ENCODE measurements at regions not wholly inside any gene's neighbourhood (a gene's known extent, or its start where the extent isn't known, plus 50 kb on each side); places are given as distances from the start of the nearest gene placed in this dataset.

DNA sequence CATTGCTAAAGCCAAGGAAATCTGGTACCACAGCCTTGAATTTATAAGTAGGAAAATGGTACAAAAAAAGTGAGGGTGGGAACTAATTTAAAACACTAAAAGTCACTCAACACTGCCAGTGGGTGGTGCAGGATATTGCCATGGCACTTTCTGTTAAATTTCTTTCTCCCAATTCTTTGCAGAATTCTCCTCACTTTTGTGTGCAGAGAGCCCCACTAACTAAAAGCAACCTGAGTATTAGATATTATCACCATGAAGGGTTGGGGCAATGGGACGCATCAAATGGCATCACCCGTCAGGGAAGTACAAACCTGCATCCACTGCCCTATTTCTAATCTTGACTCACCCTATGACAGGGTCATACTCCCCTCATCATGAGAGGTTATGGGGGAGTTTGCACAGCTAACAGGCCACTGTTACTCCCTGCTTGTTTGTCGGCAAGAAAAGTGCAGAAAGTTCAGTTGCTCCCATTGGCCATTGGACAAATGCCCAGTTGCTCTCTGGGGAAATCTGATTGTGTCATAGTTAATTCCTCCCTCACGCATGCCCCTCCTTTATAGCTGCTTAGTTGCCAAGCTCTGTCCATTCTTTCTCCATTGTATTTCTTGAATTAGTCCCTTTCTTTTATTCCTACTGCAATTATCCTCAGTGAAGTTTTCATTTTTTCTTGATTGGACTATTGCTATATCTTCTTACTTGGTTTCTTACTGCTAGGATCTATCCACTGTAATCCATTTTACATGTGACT is 93.8 kb upstream of the BLID start:
- in situ Hi-C loops (cut with HindIII; ENCODE audit: low sequenced_read_pairs): no loop called here

DNA sequence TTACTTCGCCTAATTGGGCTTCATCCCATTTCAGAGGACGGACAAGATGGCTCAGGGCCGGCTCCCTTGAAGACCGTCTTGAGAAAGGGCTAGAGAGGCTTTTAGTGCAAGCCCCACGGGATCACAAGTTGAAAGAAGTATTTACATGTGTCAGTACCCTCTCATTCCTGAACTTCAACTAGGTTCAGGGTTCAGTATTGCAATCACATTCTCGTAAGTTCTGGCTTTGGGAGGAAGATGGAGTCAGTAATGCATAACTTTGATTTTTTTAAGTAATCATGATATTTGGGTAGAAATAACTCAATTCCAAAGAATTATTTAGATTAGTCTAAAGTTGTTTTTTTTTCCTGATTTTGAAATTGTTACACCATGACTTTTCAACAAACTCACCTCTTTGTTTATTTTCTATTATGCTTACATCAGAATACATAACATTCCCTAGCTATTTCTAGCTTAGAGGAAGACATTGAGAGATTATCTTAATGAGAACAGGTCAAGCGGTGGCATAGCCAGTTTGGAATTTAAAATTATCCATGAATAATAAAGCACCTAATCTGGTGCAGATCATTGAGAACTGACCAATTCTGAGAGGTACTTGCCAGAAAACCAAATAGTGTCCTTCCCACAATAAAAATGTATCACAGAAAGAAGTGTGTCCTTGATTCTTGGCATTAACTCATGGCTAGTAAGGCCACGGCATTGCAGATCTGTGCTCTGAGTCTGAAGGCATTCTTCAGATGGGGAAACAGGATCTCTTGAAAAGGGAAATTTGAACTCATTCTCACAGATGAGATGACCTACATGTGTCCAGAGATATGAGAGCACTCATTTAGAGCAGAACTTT is 92.1 kb upstream of the BLID start:
- in situ Hi-C loops (cut with HindIII; ENCODE audit: low sequenced_read_pairs): no loop called here

DNA sequence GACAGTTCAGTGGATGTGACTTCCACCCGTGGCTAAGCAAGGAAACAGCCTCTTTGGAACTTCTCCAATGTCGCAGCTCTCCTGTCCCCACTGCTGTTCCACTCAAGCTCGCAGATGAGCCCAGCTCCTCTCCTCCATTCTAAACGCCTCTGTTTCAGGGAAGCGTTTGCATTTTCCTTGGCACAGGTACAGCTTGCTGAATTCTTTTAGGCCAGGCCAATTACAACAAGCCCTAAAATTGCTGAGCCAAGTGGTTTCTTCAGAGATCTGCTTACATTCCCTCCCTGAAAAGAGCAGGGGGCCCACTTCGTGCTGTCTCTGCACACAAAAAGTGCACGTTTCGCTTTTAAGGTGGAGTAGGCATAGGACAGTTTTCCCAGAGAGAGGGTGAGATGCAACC is 91.5 kb upstream of the BLID start:
- in situ Hi-C loops (cut with HindIII; ENCODE audit: low sequenced_read_pairs): no loop called here

DNA sequence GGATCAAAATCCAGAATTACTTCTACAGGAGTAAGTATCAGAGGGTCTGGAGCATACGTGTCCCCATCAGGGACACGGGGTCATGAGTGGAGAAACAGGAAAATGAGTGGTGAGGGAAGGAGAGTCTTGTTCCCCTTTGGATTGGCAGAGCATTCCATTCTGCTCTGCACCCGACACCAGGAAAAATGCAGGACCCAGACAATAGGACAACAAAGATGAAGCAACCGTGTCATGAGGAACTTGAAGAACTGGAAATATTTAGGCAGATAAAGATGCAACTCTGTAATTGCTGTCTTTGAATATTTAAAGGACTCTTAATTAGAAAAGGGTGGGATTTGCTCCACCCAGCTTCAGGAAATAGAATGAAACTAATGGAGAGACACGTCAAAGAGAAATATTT is 89.0 kb upstream of the BLID start:
- in situ Hi-C loops (cut with HindIII; ENCODE audit: low sequenced_read_pairs): no loop called here

DNA sequence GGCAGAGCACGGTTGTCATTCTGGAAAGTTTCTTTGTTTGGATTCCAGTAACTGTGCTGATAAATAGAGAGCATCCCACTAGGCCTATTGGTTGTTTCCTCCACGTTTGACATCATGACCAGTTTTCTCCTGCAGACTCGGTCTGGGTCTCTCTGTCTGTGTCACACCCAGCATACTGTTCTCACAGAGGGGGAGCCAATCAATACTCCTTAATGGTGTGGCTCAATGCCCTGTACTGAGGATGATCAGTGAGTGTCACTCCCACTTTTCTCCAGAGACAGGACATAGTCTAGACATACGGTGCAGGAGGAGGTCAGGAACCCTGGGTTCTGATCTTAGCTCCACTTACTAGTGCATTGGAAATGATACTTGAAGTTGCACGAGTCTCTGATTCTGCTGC is 88.2 kb upstream of the BLID start:
- in situ Hi-C loops (cut with HindIII; ENCODE audit: low sequenced_read_pairs): no loop called here

DNA sequence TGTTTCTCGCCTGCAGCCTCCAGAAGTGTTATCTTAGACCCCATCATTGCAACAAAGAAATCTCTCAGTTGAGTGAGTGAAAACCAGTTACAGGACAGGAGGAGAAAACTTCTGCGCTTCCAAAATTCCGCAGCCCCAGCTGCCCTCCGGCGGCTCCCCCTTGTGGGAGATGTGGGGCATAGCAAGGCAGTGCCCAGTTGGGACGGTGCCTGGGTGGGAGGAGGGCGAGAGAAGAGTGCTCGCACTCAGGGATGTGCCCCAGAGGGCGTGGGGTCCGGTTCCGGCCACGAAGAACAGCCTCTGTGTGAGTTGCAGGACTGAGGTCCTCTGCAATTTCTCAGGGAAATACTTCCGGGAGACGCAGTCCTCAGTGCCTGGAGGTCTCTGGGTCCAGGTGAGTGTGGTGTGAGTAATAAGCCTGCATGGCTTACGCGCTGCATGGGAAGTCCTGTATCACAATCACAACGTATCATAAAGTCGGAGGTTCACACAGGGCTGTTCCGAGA is 87.0 kb upstream of the BLID start:
- in situ Hi-C loops (cut with HindIII; ENCODE audit: low sequenced_read_pairs): no loop called here

DNA sequence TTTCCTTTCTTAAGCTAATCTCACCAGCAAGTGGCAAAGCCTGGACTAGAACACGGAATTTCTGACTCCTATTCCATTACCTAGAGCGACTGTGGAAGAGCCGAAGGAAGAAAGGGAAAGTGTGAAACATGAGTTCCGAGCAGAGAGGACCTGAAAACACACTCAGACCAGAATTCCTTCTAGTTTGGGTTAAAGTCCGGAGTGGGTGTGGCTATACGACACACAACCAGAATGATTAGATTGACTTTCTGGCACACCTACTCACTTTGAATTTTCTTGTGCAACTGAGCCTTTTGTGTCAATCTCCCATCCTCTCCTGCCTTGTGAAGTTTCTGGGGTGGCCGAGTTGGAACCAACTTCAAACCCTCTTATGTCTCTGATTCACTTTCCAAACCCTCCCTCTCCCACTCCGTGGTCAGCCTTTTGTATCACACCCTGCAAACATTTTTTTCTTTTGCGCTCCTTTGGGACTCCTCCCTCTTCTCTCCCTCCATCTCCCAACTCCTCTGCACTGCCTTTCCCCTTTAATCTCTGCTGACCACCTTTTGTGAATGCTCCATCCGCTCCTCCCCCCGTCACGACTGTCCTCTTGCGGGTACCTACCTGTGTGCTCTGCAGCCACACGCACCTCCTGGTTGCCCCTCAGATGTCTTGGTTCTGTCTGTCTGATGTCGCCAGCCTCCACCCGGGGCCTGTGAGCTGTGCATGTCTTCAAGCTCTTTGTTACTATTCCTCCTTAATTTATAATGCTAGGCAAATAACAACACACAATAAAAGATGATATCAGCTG is 86.3 kb upstream of the BLID start:
- in situ Hi-C loops (cut with HindIII; ENCODE audit: low sequenced_read_pairs): no loop called here

DNA sequence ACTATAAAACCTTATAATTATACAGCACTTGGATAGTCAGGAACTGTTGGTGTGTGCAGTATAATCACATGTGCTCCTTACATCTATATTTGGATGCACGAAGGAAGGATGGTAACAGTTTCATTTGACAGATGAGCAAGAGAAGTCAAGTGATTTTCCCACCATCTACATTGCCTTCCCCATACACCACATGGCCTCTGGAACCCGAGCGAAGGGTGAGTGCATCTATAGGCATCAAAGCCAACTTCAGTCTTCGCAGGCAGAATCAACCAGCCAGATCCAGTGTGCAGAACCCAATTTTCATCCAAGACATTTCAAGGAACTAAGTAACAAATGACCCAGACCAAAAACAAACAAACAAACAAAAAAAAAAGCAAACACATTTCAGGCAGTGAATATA is 85.1 kb upstream of the BLID start:
- in situ Hi-C loops (cut with HindIII; ENCODE audit: low sequenced_read_pairs): no loop called here

DNA sequence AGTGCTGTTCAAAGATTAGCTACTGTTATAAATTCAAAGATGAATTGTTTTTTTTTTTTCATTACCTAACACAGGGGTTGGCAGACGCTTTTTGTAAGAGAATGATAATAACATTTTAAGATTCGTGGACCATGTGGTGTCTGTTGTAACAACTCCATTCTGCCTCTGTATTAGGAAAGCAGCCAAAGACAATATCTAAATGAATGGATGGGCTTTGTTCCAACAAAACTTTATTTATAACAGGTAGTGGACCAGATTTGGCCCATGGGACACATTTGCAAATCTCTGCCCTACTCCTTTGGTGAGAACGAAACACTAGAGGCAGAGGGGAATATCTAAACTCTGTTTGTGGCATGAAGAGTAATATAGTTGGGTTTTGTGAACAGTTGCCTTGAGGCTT is 83.6 kb upstream of the BLID start:
- in situ Hi-C loops (cut with HindIII; ENCODE audit: low sequenced_read_pairs): no loop called here

DNA sequence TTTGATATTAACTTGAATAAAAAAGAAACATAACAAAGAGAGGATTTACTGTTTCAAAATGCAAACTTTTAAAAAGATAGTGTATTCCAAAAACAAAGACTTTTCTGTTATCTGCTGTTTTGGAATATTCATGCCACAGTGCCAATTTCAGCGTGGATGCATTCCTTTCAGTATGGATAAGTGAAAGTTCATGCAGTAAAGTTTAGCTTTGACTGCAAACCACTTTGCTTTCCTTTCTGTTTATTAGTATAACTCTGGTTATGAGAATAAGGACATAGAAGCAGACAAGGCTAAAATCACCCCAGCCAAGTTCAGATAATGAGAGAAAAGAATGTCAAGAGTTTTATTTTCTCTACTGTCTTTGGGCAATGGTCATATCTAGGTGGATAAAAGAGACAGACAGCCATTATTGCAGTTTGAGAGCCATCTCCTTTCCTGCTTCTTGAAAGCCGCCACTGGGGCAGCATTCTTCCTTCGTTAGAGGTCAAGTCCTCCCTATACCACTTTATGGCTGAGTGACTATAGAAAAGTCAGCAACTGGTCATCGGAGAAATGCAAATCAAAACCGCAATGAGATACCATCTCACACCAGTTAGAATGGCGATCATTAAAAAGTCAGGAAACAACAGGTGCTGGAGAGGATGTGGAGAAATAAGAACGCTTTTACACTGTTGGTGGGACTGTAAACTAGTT is 82.4 kb upstream of the BLID start:
- in situ Hi-C loops (cut with HindIII; ENCODE audit: low sequenced_read_pairs): no loop called here

DNA sequence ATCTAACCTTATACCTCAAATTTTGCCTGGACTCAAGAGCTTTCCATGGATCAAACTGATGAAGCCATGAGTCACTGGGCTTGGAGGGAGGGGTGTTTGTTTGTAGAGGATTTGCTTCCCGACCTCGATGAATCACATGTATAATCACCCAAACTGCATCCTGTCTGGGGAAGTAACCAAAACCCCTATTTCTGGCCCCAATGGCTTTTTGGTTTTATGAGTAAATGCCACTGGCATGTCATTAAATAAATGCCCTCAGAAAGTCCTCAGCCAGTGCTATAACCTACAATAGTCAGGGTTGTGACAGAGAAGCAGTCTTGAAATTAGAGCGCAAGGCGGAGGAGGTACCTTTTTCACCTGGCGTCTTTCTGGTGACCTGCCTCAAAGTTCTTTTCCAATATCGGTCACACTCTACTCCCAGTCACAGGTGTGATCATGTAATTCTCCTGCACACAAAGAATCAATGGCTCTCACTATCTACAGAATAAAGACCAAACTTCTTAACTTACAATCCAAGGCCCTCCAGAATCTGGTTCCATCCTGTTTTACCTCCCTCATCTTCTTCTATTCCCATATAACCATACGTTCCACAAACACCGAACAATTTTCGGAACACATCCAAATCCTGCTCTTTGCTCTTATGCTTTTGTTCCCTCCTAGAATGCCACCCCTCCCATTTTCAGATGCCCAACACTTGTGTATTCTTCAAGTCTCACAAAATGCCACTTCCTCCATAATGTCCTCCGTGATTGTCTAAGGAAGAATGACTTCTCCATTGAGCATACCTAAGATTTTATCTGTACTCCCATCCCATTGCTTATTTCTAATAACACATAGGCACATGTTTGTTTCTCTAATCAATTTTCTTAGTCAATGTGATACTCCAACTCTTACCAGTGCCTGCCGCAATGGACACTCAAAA is 81.3 kb upstream of the BLID start:
- in situ Hi-C loops (cut with HindIII; ENCODE audit: low sequenced_read_pairs): no loop called here

DNA sequence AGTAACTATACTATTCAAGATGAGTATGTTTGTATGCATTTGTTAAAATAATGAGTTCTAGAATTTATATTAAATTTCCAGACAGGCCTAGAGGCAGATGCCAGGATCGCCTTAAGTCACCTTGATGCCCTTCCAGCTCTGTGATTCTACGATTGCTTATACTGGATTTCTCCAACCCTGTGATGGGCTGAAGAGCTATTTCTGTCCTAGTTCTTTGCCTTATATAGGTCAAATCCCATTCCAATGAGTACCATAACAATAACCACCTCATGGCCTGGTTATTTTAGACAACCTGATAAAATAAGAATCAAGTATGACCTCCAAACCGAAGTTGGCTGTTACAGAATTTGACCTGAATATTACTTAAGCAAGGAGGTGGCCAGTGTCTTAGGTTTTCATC is 79.8 kb upstream of the BLID start:
- in situ Hi-C loops (cut with HindIII; ENCODE audit: low sequenced_read_pairs): no loop called here

DNA sequence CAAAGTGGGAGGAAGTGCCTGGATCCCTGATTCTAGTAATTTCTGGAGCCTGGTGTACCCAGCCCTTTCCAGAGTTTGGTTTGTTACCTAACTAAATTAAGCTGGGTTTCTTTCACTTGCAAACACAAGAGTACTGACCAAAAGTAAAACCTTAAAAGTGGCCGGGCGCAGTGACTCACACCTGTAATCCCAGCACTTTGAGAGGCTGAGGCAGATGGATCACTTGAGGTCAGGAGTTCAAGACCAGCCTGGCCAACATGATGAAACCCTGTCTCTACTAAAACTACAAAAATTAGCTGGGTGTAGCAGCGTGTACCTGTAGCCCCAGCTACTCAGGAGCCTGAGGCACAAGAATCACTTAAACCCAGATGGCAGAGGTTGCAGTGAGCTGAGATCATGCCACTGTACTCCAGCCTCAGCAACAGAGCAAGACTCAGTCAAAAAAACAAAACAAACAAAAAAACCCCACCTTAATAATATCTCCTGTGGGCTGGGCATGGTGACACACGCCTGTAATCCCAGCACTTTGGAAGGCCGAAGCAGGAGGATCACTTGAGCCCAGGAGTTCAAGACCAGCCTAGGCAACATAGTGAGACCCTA is 78.0 kb upstream of the BLID start:
- in situ Hi-C loops (cut with HindIII; ENCODE audit: low sequenced_read_pairs): loop anchor here (5.0 kb wide), 1 partner anchor 102 kb away; no protein-coding TSS in a partner anchor

DNA sequence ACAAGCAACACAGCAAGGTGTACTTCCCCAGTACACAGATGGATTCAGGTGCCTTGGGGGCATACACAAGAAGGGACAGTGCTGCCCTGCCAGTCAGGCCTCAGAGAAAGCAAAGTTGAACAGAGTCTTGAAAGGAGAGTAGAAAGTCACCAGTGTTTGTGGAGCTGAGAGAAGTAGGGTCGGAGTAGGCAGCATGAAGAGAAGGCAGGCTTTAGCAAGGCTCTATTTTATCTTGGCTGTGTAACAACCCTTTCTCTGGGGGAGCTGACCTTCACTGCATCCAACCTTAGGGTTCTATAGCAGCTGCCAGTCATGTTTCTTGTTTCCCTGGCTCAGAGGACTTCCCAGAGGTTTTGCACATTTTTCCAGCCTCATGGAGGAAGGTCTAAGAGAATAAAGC is 77.4 kb upstream of the BLID start:
- in situ Hi-C loops (cut with HindIII; ENCODE audit: low sequenced_read_pairs): loop anchor here (5.0 kb wide), 1 partner anchor 101 kb away; no protein-coding TSS in a partner anchor

DNA sequence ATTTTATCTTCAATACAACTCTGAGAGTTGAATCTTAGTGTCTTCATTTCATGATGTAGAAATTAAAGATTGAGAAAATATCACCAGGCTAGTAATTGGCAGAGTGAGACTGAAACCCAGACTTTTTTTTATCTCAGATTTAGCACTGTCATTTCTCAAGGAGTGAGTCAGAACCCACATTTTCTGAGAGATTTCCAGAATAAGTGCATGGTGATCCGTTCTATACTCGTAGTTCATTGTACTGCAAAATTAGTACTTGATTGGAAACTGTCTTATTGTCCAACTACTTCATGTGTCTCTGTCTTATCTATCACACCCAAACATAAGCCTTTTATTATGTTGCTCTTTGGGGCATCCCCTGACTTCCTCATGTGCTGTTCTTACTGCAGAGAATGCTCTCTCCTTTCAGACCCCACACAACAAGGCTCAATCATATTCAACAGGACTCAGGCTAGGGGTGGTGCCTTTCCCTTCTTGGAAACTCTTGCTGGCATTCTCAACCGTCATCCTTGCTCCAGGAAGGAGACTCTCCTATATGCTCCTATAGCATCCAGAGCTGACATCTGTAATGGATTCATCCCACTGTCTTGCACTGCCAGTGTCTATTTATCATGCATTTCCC is 76.7 kb upstream of the BLID start:
- in situ Hi-C loops (cut with HindIII; ENCODE audit: low sequenced_read_pairs): loop anchor here (5.0 kb wide), 1 partner anchor 100 kb away; no protein-coding TSS in a partner anchor

DNA sequence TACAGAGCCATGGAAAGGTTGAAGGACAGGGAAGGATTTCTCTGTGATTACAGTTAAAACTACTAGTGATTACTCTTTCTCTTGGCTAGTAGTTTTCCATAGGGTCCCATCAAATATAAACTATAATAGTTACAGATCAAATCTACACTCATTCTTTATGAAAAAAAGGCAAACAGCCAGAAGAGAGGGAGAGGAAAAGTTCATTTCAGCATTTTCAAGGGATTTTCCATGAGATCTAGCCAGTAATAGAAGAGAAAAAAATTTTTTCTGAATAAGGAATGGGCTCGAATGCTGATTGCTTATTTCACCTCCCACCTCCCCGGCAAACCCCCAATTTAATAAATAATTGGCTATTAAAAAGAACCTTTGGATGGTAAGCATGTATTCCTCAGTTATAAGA is 74.8 kb upstream of the BLID start:
- in situ Hi-C loops (cut with HindIII; ENCODE audit: low sequenced_read_pairs): loop anchor here (5.0 kb wide), 1 partner anchor 98 kb away; no protein-coding TSS in a partner anchor

DNA sequence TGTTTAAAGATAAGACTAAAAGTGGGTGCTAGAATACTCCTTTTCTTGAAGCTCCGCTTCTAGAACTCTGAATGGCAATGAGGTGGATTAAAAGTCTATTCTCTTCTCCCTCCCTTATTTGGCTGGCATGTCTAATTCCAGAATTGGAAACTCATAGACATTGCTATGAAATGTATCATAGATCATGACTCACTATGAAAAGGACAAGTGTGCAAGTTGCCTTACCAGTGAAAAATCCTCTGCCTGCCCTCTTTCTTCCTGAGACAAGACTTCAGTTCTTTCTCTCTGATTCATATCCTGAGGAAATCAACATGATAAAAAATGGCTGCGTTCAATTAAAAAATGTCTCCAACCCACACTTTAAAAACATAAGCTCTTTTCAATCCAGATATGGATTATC is 73.2 kb upstream of the BLID start:
- in situ Hi-C loops (cut with HindIII; ENCODE audit: low sequenced_read_pairs): no loop called here

DNA sequence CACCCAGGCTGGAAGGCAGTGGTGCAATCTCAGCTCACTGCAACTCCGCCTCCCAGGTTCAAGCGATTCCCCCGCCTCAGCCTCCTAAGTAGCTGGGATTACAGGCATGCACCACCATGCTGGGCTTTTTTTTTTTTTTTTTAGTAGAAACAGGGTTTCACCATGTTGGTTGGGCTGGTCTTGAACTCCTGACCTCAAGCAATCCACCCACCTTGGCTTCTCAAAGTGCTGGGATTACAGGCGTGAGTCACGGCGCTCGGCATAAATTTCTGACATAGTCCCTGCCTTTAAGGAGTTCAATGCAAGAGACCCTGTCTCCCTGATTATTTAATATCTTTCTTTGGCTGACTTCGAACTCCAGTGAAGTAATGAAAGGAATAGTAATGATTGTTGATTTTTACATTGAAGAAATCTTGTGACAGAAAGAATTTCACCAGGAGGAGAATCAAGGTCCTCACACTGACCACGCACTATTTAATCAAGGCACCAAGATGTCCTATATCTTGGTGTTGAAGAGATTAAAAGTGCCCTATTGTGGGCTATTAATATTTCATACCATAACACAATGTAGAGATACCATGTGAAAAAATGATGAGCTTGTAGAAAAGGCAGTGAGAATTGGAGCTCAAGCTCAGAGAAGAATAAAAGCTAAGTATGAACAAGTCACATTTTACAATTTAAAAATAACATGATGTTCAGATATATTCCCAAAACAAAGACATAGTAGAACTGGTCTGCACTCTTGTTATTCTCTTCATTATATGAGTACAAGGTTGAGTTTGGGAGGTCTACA is 71.6 kb upstream of the BLID start:
- in situ Hi-C loops (cut with HindIII; ENCODE audit: low sequenced_read_pairs): no loop called here
